ENCODE measurements at regions not wholly inside any gene's neighbourhood (a gene's known extent, or its start where the extent isn't known, plus 50 kb on each side); places are given as distances from the start of the nearest gene placed in this dataset.

- CTCF ChIA-PET: no interaction called here
Measured at GRCh38 chr7:98565103-98565502, 52.0 kb upstream of the NPTX2 start.

DNA sequence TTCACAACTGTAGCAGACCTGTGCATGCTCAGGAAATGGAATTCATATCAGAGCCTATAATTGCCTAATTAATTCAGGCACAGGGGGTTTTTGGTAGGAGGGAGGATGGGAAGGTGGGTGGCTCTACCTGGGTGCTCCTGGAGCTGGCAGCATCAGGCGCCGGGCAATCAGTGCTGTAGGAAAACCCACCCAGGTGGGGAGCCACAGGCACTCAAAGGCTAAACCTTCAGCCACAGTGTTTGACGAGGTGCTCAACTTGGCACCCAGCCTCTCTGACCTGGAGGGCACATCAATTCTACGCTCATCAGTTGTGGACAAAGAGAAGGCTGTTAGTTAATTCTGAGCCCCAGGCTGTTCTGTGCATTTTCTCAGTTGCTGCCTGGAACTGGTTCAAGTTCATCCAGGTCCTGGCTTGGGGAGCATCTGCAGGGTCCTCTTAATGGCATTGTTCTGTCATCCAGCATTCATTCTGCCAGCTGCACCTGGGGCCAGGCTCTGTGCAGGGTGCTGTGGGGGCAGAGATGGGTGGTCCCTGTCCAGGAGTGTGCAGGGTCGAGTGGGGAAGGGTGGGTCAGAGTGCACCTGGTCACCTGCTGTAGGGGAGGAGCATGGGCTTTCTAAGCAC lies 54.1 kb upstream of the NPTX2 start:
- POLR2A ChIA-PET: no interaction called here

More at GRCh38 chr7:98565103-98565502, 52.0 kb upstream of the NPTX2 start:
- H3K27ac ChIP-seq (ENCODE audit: low read depth, low read length): no peak overlapping the region
- peaks cover 61% of the 10 kb centered on the region for H3K9me3 ChIP-seq (ENCODE audit: control insufficient read depth, insufficient read depth, low read length)
- H3K27me3 ChIP-seq (ENCODE audit: control insufficient read depth, insufficient read depth, low read length): no peaks in the 10 kb centered on the region
- no peak for DNase-seq (ENCODE audit: low read depth, low spot score)
- POLR2A ChIA-PET: no interaction called here
- TF ChIP-seq, protein P1, sequence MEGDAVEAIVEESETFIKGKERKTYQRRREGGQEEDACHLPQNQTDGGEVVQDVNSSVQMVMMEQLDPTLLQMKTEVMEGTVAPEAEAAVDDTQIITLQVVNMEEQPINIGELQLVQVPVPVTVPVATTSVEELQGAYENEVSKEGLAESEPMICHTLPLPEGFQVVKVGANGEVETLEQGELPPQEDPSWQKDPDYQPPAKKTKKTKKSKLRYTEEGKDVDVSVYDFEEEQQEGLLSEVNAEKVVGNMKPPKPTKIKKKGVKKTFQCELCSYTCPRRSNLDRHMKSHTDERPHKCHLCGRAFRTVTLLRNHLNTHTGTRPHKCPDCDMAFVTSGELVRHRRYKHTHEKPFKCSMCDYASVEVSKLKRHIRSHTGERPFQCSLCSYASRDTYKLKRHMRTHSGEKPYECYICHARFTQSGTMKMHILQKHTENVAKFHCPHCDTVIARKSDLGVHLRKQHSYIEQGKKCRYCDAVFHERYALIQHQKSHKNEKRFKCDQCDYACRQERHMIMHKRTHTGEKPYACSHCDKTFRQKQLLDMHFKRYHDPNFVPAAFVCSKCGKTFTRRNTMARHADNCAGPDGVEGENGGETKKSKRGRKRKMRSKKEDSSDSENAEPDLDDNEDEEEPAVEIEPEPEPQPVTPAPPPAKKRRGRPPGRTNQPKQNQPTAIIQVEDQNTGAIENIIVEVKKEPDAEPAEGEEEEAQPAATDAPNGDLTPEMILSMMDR (IDR thresholded peaks at IDR 0.05; ENCODE audit: low read depth, low read length): no peak
- no peak overlapping the region for H3K4me3 ChIP-seq (ENCODE audit: low read depth, low read length)

GRCh38 chr7:98562381-98562823 lies 54.7 kb upstream of the NPTX2 start:
- ChIA-PET CTCF (no interaction called here), POLR2A (no interaction called here)
- H3K27me3 ChIP-seq (ENCODE audit: control insufficient read depth, insufficient read depth, low read length): no peaks in the 10 kb centered on the region
- H3K9me3 ChIP-seq (ENCODE audit: control insufficient read depth, insufficient read depth, low read length): peaks cover 57% of the 10 kb centered on the region
- H3K4me3 ChIP-seq (ENCODE audit: low read depth, low read length): no peak overlapping the region
- TF ChIP-seq, protein P1 (IDR thresholded peaks at IDR 0.05; ENCODE audit: low read depth, low read length): no peak
- H3K27ac ChIP-seq (ENCODE audit: low read depth, low read length): no peak overlapping the region
- no peak for DNase-seq (ENCODE audit: low read depth, low spot score)

More for the DNA sequence above, 54.1 kb upstream of the NPTX2 start:
- no peak overlapping the region for H3K27ac ChIP-seq (ENCODE audit: low read depth, low read length)
- no peaks in the 10 kb centered on the region for H3K27me3 ChIP-seq (ENCODE audit: control insufficient read depth, insufficient read depth, low read length)
- TF ChIP-seq, protein P1 (IDR thresholded peaks at IDR 0.05; ENCODE audit: low read depth, low read length): no peak
- CTCF ChIA-PET: no interaction called here
- no peak overlapping the region for H3K4me3 ChIP-seq (ENCODE audit: low read depth, low read length)
- H3K9me3 ChIP-seq (ENCODE audit: control insufficient read depth, insufficient read depth, low read length): peaks cover 53% of the 10 kb centered on the region
- DNase-seq (ENCODE audit: low read depth, low spot score): no peak

- Histone ChIP-seq H3K9me3 (ENCODE audit: control insufficient read depth, insufficient read depth, low read length) (peaks cover 71% of the 10 kb centered on the region), H3K27me3 (ENCODE audit: control insufficient read depth, insufficient read depth, low read length) (no peaks in the 10 kb centered on the region), H3K4me3 (ENCODE audit: low read depth, low read length) (no peak overlapping the region), H3K27ac (ENCODE audit: low read depth, low read length) (no peak overlapping the region)
- POLR2A ChIA-PET: no interaction called here
- CTCF ChIA-PET: interaction anchor here (0.6 kb wide), 1 partner anchor 31 kb away, joined by 3 read pairs; no protein-coding TSS in a partner anchor
- TF ChIP-seq, protein P1 (IDR thresholded peaks at IDR 0.05; ENCODE audit: low read depth, low read length): no peak
- DNase-seq (ENCODE audit: low read depth, low spot score): no peak
Measured at GRCh38 chr7:98559958-98560357, 57.1 kb upstream of the NPTX2 start.

GRCh38 chr7:98559219-98559618 lies 57.9 kb upstream of the NPTX2 start:
- ChIA-PET POLR2A (no interaction called here), CTCF (interaction anchor here (0.6 kb wide), 1 partner anchor 32 kb away, joined by 3 read pairs; no protein-coding TSS in a partner anchor)
- no peaks in the 10 kb centered on the region for H3K27me3 ChIP-seq (ENCODE audit: control insufficient read depth, insufficient read depth, low read length)
- H3K9me3 ChIP-seq (ENCODE audit: control insufficient read depth, insufficient read depth, low read length): peaks cover 67% of the 10 kb centered on the region
- H3K27ac ChIP-seq (ENCODE audit: low read depth, low read length): no peak overlapping the region
- H3K4me3 ChIP-seq (ENCODE audit: low read depth, low read length): no peak overlapping the region
- TF ChIP-seq, protein P1 (IDR thresholded peaks at IDR 0.05; ENCODE audit: low read depth, low read length): no peak
- no peak for DNase-seq (ENCODE audit: low read depth, low spot score)
